ENCODE measurements at regions not wholly inside any gene's neighbourhood (a gene's known extent, or its start where the extent isn't known, plus 50 kb on each side); places are given as distances from the start of the nearest gene placed in this dataset.

DNA sequence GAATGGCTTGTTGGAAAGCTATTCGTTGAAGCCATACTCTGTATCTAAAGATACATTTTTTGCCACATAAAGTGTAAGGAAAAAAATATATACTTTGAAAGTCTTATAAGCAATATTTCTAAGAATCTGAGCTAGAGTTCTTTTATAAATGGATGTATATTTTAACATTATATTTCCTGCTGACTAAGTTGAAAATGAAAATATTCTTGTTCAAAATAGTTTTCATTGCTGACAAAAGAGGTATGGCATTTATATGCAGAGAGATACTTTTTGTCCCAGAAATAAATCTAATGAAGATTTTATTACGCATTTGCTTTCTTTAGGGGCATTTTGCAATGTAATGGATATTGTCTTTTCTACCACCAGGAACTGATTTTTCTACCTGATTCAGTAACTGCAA is 834.9 kb downstream of the LRFN5 start:
- DNase-seq, result no peak

DNA sequence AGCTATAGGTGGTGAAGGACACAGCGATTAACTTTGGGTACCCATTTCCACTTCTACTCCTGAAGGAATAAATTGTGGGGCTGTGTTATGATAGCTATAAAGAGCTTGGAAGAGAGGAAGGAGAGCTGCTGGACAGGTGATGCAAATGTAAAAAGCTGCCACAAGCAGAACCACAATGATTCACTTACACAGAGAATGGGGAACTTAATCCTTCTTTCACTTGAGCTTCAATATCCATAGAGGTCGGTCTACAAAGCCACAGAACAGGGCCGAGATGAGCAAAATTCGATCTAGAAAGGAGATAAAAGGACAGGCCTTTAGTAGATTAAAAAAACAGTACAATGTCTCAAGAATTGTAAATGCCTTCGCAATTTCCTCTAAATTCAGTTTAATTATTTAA is 831.1 kb downstream of the LRFN5 start:
- DNase-seq, result no peak

DNA sequence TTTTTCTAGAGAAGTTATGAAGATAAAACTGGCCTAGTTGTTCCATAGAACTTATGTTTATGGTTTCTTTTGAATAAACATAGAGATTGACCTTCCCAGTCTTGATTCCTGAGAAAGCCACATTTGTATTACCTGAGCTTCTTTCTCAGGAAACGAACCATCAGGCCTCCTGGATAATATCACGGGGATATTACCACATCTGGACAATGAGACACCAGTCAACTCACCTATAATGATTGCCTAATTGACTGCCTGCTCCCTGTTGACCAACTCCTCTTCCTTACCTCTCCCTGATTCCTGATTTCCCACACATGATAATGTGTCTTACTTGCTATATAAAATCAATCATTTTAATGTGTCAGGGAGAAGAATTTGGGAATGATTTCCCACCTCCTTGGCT is 822.7 kb downstream of the LRFN5 start:
- DNase-seq, result no peak

GRCh38 chr14:42428996-42429395 is 822.3 kb downstream of the LRFN5 start:
- DNase-seq, result no peak

GRCh38 chr14:42424501-42424900 is 817.8 kb downstream of the LRFN5 start:
- DNase-seq, result no peak

DNA sequence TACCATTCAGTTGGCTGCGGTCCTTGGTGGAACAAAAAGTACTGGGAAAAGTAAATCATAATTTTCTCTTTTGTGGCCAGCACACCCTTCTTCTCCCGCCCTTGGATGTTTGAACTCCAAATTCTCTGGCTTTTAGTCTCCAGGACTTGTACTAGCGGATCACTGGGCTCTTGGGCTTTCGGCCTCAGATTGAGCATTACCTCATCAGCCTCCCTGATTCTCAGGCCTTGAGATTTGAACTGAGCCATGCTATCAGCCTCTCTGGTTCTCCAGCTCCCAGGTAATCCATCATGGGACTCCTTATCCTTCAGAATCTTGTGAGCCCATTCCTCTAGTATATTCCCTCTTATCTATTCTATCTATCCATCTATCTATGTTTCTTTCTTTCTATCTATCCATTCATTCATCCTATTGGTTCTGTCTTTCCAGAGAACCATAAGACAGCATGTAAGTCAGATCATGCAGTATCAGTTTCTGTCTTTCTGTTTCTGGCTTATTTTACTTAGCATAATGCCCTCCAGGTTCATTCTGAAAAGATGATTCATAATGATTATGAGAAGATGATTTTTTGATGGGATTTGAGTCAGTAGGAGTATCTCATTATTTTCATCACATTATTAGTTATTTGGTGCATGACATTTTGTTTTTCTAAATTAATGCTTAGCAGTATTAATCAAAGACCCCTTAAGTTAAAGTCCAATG is 814.9 kb downstream of the LRFN5 start:
- DNase-seq, result no peak

DNA sequence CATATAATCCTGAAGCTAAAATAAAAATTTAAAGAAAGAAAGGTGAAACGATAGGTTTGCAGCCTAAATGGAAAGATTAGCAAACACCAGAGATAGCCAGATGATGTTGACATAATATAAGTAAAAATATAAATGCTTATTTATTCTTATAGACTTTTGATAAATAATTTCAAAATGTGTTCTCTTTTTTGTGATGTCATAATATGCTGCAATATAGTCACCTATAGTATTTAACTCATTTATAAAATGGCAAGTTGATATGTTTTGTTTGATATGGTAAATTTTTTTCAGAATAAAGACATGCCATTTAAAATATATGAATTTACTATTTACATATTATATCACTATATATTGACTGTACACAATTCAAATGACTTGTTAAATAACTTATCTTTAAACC is 813.4 kb downstream of the LRFN5 start:
- no peak for DNase-seq

DNA sequence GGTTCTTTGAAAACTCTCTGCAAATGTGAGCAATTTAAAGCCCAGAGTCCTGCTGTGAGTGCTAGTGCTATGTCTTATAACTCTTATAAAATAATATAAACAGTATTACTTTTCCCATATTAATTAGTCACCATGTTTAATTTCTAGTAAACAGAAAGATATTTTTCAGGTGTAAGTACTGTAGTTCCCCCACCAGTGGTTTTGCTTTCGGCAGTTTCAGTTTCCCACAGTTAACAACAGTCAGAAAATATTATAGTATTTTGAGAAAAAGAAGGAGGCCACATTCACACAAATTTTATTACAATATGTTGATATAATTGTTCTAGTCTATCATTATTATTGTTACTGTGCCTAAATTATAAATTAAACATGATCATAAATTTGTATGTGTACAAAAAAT is 800.5 kb downstream of the LRFN5 start:
- no peak for DNase-seq

GRCh38 chr14:42391146-42391834 is 784.6 kb downstream of the LRFN5 start:
- DNase-seq, result no peak

- no peak for DNase-seq
These were observed 772.2 kb downstream of the LRFN5 start for GRCh38 chr14:42378880-42379279.

- no peak for DNase-seq
These were observed 771.6 kb downstream of the LRFN5 start for GRCh38 chr14:42378274-42378673.

DNA sequence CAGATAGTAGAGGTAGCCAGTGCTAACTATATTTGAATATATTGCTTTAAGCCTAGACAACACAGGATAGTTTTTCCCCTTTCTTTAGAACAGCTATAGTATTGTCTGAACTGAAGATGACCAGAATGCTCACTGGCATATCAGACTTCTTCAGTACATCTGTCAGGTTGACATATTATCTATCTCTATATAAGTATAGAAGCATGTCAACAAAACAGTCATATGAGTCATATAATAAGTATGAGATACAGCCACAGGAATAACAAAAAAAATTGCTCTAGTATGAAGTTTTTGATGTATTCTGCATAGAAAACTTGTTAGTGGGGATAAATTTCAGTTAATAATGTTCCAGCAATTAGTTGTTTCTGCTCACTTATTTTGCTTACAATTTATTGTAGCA is 767.7 kb downstream of the LRFN5 start:
- peak in 1 of 2 experiments; percentile 6 for DNase-seq

DNA sequence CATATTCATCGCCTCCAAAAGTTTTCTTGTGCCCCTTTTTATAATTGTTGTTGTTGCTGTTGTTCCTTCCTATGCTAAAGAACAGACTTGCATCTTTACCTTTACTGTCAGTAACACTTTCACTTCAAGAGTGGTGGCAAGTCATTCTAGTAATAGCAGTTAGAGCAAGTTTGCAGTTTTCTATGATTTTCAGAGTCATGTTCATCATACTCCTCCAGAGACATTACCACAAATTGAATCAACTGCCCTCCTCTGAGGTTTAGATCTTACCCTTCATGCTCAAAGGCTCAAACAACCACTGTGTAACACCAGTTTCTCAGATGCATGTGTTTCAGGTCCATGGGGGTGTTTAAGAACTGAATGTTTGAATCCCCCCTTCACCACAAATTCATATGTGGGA is 763.4 kb downstream of the LRFN5 start:
- no peak for DNase-seq

GRCh38 chr14:42368234-42368633 is 761.6 kb downstream of the LRFN5 start:
- DNase-seq, result no peak

GRCh38 chr14:42353315-42353714 is 746.6 kb downstream of the LRFN5 start:
- no peak for DNase-seq

DNA sequence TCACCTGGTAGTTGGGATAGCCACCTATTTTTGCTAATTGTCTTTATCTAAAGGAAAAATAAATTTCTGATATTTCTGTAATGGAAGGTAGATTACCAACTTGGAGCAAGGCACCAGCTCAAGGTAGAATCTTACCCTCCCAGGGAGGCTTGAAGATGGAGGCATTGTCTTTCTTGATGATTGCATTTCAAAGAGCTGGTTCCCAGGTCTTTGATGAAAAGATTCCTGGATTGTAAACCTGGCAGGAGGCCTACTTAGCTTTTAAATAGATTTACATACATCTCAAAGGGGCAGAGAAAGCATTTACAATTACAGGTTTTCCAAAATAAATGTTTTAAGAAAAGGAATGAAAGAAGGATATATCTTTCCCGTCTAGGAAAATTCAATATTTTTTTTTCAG is 729.2 kb downstream of the LRFN5 start:
- no peak for DNase-seq

DNA sequence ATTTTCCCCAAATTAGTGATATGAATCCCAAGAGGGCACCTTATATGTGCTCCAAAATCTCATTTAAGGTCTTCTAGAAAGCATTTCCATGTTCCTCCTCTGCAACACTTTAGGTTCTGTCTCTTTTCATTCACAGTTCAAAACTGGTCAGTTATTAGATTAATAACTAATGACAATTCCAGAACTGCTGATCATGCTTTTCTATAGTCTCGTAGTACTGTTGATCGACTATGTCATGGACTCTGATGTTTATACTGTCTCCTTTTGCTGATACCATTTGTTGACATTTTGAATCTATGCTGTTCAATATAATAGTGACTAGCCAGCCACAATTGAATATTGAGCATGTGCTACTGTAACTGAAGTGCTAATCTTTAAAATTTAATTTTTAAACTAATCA is 728.3 kb downstream of the LRFN5 start:
- DNase-seq, result no peak

GRCh38 chr14:42323426-42323825 is 716.8 kb downstream of the LRFN5 start:
- DNase-seq, result no peak

DNA sequence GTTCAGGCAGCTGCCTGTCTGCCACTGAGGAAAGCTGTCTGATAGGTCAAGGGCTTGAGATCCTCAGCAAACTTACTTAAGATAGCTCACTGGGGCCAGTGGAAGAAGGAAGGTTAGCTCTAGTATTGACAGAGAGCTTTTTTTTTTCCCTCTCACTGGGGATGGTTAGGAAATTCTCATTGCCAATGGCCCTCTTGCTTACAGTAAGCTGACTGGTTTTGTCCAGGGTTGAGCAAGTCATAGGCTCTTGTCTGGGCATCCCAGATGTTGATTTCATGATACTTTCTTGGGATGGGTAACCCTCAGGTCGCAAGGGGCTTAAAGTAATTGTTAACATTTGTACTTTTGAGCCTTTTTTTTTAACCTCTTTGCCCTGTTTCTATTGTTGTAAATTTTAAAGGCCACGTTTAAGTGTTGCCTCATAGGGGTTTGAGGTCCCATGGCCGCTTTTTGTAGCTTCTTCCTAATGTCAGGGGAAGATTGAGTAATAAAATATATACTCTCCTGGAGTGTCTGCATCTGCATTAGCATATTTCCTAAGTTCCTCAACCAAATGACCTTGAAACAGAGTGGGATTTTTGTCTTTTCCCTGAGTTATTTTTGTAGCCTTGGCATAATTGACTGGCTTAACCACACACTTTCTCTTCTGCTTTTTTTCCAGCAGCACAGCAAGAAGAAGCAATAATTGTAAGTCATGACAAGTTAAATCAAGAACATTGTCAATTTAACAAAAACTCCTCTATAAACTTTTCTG is 716.0 kb downstream of the LRFN5 start:
- no peak for DNase-seq

DNA sequence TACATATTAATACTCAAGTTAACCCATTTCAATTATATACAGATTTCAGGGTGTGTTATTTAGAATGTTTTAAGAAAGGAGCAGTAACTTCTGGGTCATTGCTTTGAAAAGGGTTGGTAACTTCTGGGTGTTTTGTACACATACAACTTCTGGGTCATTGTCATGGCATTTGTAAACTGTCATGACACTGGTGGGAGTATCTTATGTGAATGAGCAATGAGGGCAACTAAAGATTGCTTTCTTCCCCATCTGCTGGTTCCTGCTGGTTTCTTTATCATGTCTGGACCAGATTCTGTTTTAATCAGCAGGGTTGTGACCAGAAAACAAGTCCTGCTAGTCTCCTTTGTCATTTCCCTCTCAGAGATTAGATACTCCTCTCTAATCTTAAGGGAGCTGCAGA is 713.3 kb downstream of the LRFN5 start:
- DNase-seq, result peak in 1 of 2 experiments; percentile 13

- no peak for DNase-seq
These were observed 710.0 kb downstream of the LRFN5 start for GRCh38 chr14:42316693-42317092.

DNA sequence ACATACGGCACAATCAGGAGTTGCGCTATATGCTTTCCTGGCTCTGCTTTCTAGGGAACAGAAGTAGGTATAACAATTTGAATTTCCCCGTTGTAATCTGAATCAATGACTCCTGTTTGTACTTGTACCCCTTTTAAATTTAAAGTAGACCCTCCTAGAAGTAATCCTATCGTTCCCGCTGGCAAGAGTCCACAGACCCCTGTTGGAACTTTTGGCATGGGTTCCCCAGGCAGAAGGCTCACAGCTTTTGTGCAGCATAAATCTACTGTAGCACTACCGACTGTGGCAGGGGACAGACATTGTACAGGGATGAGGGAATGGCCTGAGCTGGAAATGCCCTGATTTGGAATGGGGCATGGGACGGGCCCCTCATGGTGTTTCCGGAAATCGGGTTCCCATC is 705.2 kb downstream of the LRFN5 start:
- DNase-seq, result no peak

DNA sequence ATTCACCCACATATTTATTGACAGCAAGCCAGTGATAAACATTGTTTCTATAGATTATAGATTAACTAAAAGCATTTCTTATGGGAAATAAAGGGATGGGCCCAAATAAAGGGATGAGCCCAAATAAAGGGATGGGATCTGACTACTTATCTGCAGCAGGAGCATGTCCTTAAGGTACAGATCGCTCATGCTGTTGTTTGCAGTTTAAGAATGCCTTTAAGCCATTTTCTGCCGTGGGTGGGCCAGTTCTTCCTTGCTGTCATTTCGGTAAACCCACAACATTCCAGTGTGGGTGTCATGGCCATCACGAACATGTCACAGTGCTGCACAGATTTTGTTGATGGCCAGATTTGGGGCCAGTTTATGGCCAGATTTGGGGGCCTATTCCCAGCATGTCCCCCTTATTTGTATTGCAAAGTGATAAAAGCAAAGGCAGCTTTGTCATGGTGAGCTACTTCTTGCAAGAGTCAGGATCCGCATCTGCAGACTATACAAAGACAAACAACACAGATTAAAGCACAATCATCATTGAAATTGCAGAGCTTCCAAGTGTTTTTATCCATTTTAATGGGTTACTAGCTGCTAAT is 700.7 kb downstream of the LRFN5 start:
- no peak for DNase-seq

DNA sequence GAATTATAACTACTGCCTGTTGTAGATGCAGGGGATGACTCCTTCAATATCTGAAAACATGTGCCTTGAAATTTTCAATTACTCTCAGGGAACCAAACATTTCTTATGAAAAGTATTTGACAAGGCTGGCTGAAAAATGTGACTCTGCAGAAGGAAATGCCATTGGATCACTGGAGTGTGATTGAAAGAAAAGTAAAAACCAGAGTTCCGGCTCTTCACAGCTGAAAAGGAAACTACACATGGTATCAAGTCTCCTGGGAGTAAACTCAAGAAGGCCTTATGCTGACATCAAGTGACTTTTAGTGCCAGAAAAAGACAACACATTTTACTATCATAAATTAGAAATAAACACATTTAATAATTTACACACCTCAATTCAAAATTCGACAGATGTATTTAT is 693.0 kb downstream of the LRFN5 start:
- no peak for DNase-seq
